SK-N-SH (cell line): ENCODE measurements at regions not wholly inside any gene's neighbourhood (a gene's known extent, or its start where the extent isn't known, plus 50 kb on each side); places are given as distances from the start of the nearest gene placed in this dataset.

ENCODE experiments used
- CTCF ChIA-PET: fragments of 300-600, 350-600 bp; formaldehyde crosslinking; extraction: SDS; loops from one replicate; lab custom pipeline; 2021; lab: Yijun Ruan, JAX
- POLR2A ChIA-PET: fragments of 350-600 bp; sonication (Branson Sonifier 250); formaldehyde crosslinking; extraction: SDS; loops from one replicate; lab custom pipeline; 2020; ENCODE audit warnings: antibody characterized with exemption, inconsistent platforms; lab: Yijun Ruan, JAX
- DNase-seq: peaks from one replicate; pipeline ENCODE4 v3.0.0; 2012
- H2AFZ ChIP-seq: fragments of 200-600 bp; sonication (generic); 2 replicates; pipeline ENCODE4 v1.8.1; 2016; ENCODE audit warnings: antibody characterized with exemption, mild to moderate bottlenecking, low read depth
- H3F3A ChIP-seq: fragments of 200-600 bp; sonication (generic); replicated peaks from 2 replicates; pipeline ENCODE3; 2016; ENCODE audit warnings: antibody characterized with exemption, mild to moderate bottlenecking; ENCODE audit not compliant: insufficient read depth
- H3K27ac ChIP-seq, 2 experiments: fragments of 200-500 bp in 1 of 2; fragments of 200-600 bp in 1 of 2; sonication (Bioruptor generic) in 1 of 2; sonication (generic), shearing (Covaris generic) in 1 of 2; 2 replicates each; pipeline versions ENCODE4 v1.5.1 to v1.6.1; 2014 to 2016; ENCODE audit warnings: low read depth in 2 of 2, inconsistent platforms in 1 of 2, low read length in 1 of 2, mild to moderate bottlenecking in 1 of 2, mixed read lengths in 1 of 2
- H3K27me3 ChIP-seq: fragments of 200-600 bp; sonication (generic), shearing (Covaris generic); 2 replicates; pipeline ENCODE4 v1.6.1; 2016; ENCODE audit warnings: mixed run types; ENCODE audit not compliant: insufficient read depth
- H3K36me3 ChIP-seq, 2 experiments: fragments of 200-500 bp in 1 of 2; fragments of 200-600 bp in 1 of 2; sonication (Bioruptor generic) in 1 of 2; sonication (generic) in 1 of 2; replicated peaks in 1 of 2; 2 replicates each; pipeline versions ENCODE3 to v1.5.1; 2014 to 2016; ENCODE audit warnings: low read length in 1 of 2, mild to moderate bottlenecking in 1 of 2; ENCODE audit not compliant: insufficient read depth in 2 of 2, control insufficient read depth in 1 of 2
- H3K4me1 ChIP-seq, 2 experiments: fragments of 200-500 bp in 1 of 2; fragments of 200-600 bp in 1 of 2; sonication (Bioruptor generic) in 1 of 2; sonication (generic), shearing (Covaris generic) in 1 of 2; 2 replicates each; pipeline versions ENCODE4 v1.5.1 to v1.6.1; 2014 to 2016; ENCODE audit warnings: low read depth in 1 of 2, low read length in 1 of 2, mixed run types in 1 of 2; ENCODE audit not compliant: insufficient read depth in 2 of 2, control insufficient read depth in 1 of 2
- H3K4me2 ChIP-seq: fragments of 200-600 bp; sonication (generic), shearing (Covaris generic); 2 replicates; pipeline ENCODE4 v1.6.1; 2017; ENCODE audit warnings: mixed run types
- H3K4me3 ChIP-seq, 2 experiments: fragments of 200-500 bp in 1 of 2; fragments of 200-600 bp in 1 of 2; sonication (Bioruptor generic) in 1 of 2; sonication (generic), shearing (Covaris generic) in 1 of 2; 2 replicates each; pipeline versions ENCODE4 v1.5.1 to v1.8.1; 2014 to 2016; ENCODE audit warnings: low read depth in 2 of 2, inconsistent platforms in 1 of 2, low read length in 1 of 2, mild to moderate bottlenecking in 1 of 2, mixed read lengths in 1 of 2, moderate library complexity in 1 of 2
- H3K79me2 ChIP-seq: fragments of 200-600 bp; sonication (generic); 2 replicates; pipeline ENCODE4 v1.8.1; 2017; ENCODE audit warnings: mild to moderate bottlenecking; ENCODE audit not compliant: insufficient read depth
- H3K9ac ChIP-seq: fragments of 200-600 bp; sonication (generic); 2 replicates; pipeline ENCODE4 v1.6.1; 2017; ENCODE audit warnings: mixed run types
- H3K9me2 ChIP-seq: fragments of 200-600 bp; sonication (generic); 2 replicates; pipeline ENCODE4 v1.6.1; 2017; ENCODE audit warnings: mixed run types
- H3K9me3 ChIP-seq: fragments of 200-600 bp; sonication (generic); 2 replicates; pipeline ENCODE4 v1.6.1; 2017; ENCODE audit warnings: mixed run types, mild to moderate bottlenecking, moderate library complexity
- H4K20me1 ChIP-seq: fragments of 200-600 bp; sonication (generic); 2 replicates; pipeline ENCODE4 v1.6.1; 2017; ENCODE audit warnings: mild to moderate bottlenecking, mixed run types; ENCODE audit not compliant: insufficient read depth
- CHD2 ChIP-seq: fragments of 150-350 bp; IDR thresholded peaks from 2 replicates; pipeline ENCODE4 v1.6.1; 2018; ENCODE audit warnings: low read length; ENCODE audit not compliant: partially characterized antibody
- ELF1 ChIP-seq: IDR thresholded peaks from 2 replicates; pipeline ENCODE4 v1.4.0; 2012
- EZH2phosphoT487 ChIP-seq: fragments of 200-600 bp; sonication (generic); IDR thresholded peaks from 2 replicates; pipeline ENCODE4 v1.6.1; 2017; ENCODE audit warnings: low read depth, mixed run types, mild to moderate bottlenecking, antibody characterized with exemption, moderate library complexity, borderline replicate concordance
- FOSL2 ChIP-seq: IDR thresholded peaks from 2 replicates; pipeline ENCODE4 v1.4.0; 2012; ENCODE audit warnings: low read depth, mild to moderate bottlenecking, moderate library complexity, borderline replicate concordance
- FOXJ3 ChIP-seq: sonication (generic); formaldehyde crosslinking; IDR thresholded peaks from 2 replicates; pipeline ENCODE4 v1.5.1; 2020; ENCODE audit warnings: mild to moderate bottlenecking, missing genetic modification reagents
- FOXM1 ChIP-seq: IDR thresholded peaks from 2 replicates; pipeline ENCODE4 v1.4.0; 2012; ENCODE audit warnings: low read depth, mild to moderate bottlenecking
- GABPA ChIP-seq: IDR thresholded peaks from 2 replicates; pipeline ENCODE4 v1.4.0; 2012; ENCODE audit warnings: low read depth, mild to moderate bottlenecking
- GATA2 ChIP-seq: sonication (generic); formaldehyde crosslinking; IDR thresholded peaks from 2 replicates; pipeline ENCODE4 v1.5.0; 2020; ENCODE audit warnings: mild to moderate bottlenecking, missing genetic modification reagents
- JUND ChIP-seq: IDR thresholded peaks from 2 replicates; pipeline ENCODE4 v1.4.0; 2012
- MXI1 ChIP-seq: IDR thresholded peaks from 2 replicates; pipeline ENCODE4 v1.6.1; 2012; ENCODE audit warnings: mild to moderate bottlenecking, low read depth, low read length, improper control_type of control experiment
- NFIC ChIP-seq: IDR thresholded peaks from 2 replicates; pipeline ENCODE4 v1.4.0; 2012; ENCODE audit warnings: borderline replicate concordance
- NRF1 ChIP-seq: IDR thresholded peaks from 2 replicates; pipeline ENCODE4 v1.6.1; 2012; ENCODE audit warnings: low read depth, mild to moderate bottlenecking, low read length
- POLR2AphosphoS5 ChIP-seq: IDR thresholded peaks from 2 replicates; pipeline ENCODE4 v1.6.1; 2012; ENCODE audit warnings: low read depth, low read length
- RAD21 ChIP-seq: IDR thresholded peaks from 2 replicates; pipeline ENCODE4 v1.6.1; 2012; ENCODE audit warnings: mild to moderate bottlenecking, low read length
- RCOR1 ChIP-seq: fragments of 150-350 bp; IDR thresholded peaks from 2 replicates; pipeline ENCODE4 v1.6.1; 2017; ENCODE audit warnings: antibody characterized with exemption, low read length
- RFX5 ChIP-seq: IDR thresholded peaks from 2 replicates; pipeline ENCODE4 v1.6.1; 2012; ENCODE audit warnings: mild to moderate bottlenecking, improper control_type of control experiment, low read length
- RXRA ChIP-seq: IDR thresholded peaks from 2 replicates; pipeline ENCODE4 v1.4.0; 2012; ENCODE audit warnings: low read depth, mild to moderate bottlenecking, borderline replicate concordance
- SIN3A ChIP-seq: IDR thresholded peaks from 2 replicates; pipeline ENCODE4 v1.6.1; 2012; ENCODE audit warnings: low read depth, mild to moderate bottlenecking, low read length, moderate library complexity, borderline replicate concordance
- SMC3 ChIP-seq: IDR thresholded peaks from 2 replicates; pipeline ENCODE4 v1.6.1; 2012; ENCODE audit warnings: low read depth, low read length, improper control_type of control experiment
- TAF1 ChIP-seq: IDR thresholded peaks from 2 replicates; pipeline ENCODE4 v1.6.1; 2012; ENCODE audit warnings: low read depth, mild to moderate bottlenecking, low read length, moderate library complexity, borderline replicate concordance
- TCF12 ChIP-seq: IDR thresholded peaks from 2 replicates; pipeline ENCODE4 v1.4.0; 2012
- TEAD4 ChIP-seq: IDR thresholded peaks from 2 replicates; pipeline ENCODE4 v1.4.0; 2012; ENCODE audit warnings: mild to moderate bottlenecking, borderline replicate concordance; ENCODE audit not compliant: insufficient read depth
- YY1 ChIP-seq: IDR thresholded peaks from 2 replicates; pipeline ENCODE4 v1.4.0; 2012; ENCODE audit warnings: low read depth, mild to moderate bottlenecking
- WGBS: methylation state at CpG from one replicate; pipeline ENCODE4 v1.1.6; 2017; ENCODE audit warnings: low lambda C conversion rate; 5-methylcytosine and 5-hydroxymethylcytosine counted together
- TF ChIP-seq, protein P1 (sequence below): fragments of 150-350 bp; IDR thresholded peaks from 2 replicates; pipeline ENCODE4 v1.6.1; 2016; ENCODE audit warnings: mild to moderate bottlenecking, low read depth, low read length
- TF ChIP-seq, protein P2 (sequence below): fragments of 150-350 bp; IDR thresholded peaks from 2 replicates; pipeline ENCODE4 v1.6.1; 2017; ENCODE audit warnings: antibody characterized with exemption, low read length, low read depth, borderline replicate concordance
- TF ChIP-seq, protein P3 (sequence below): IDR thresholded peaks from 2 replicates; pipeline ENCODE4; 2012
- TF ChIP-seq, protein P4 (sequence below): IDR thresholded peaks from 2 replicates; pipeline ENCODE4 v1.4.0; 2012; ENCODE audit warnings: low read depth, borderline replicate concordance
- TF ChIP-seq, protein P5 (sequence below): IDR thresholded peaks from 2 replicates; pipeline ENCODE4 v1.6.1; 2012; ENCODE audit warnings: mild to moderate bottlenecking, low read depth, low read length, moderate library complexity

DNA sequence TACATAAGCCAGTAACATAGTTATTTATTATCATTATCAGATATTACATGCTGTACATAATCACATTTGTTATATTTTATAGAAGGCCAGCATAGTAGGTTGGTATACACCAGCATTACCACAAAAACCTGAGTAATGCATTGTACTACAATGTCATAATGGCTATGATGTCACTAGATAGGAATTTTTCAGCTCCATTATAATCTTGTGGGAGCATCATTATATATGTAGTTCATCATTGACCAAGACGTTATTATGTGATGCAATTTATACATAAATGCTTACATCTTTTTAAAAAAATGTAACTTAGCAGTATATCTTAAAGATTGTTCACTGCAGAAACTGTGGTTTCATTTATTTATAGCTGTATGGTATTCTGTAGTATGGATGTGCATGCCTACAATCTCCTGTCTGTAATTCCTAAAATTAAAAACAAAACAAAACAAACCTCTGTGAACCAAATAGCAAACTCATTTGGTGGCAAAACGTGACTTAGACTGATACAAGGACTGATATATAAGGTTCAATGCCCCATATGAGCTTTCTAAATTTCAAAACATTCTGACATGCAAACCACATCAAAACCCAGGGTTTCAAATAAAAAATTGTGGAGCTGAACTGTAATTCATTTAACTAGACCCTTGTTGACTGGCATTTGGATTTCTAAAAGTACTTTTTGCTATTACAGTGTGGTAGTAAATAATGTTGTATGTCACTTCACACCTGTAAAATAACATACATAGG is 250.9 kb downstream of the DLEU7 start:
- no peak for DNase-seq
- POLR2A ChIA-PET: no interaction called here
- WGBS: 8% methylated on average over 2 of the region's 2 CpGs
- no peak for TF ChIP-seq ELF1
- TF ChIP-seq FOXM1: peak; percentile 63; the same call in 1 of the 2 replicates
- TF ChIP-seq POLR2AphosphoS5: no peak; the same call in 1 of the 2 replicates
- TF ChIP-seq SMC3: no peak
- peak; percentile 64; the same call in 1 of the 2 replicates for TF ChIP-seq NFIC
- TF ChIP-seq FOXJ3 (CRISPR knock-in tag): no peak
- TF ChIP-seq, protein P1, sequence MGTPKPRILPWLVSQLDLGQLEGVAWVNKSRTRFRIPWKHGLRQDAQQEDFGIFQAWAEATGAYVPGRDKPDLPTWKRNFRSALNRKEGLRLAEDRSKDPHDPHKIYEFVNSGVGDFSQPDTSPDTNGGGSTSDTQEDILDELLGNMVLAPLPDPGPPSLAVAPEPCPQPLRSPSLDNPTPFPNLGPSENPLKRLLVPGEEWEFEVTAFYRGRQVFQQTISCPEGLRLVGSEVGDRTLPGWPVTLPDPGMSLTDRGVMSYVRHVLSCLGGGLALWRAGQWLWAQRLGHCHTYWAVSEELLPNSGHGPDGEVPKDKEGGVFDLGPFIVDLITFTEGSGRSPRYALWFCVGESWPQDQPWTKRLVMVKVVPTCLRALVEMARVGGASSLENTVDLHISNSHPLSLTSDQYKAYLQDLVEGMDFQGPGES: no peak
- no peak for TF ChIP-seq GABPA
- TF ChIP-seq RCOR1: no peak
- TF ChIP-seq FOSL2: peak; percentile 80; the same call in 1 of the 2 replicates
- no peak for TF ChIP-seq SIN3A
- TF ChIP-seq GATA2 (CRISPR knock-in tag): no peak
- peak; percentile 62; the same call in 1 of the 2 replicates for TF ChIP-seq RXRA
- TF ChIP-seq CHD2: no peak
- TF ChIP-seq, protein P2, sequence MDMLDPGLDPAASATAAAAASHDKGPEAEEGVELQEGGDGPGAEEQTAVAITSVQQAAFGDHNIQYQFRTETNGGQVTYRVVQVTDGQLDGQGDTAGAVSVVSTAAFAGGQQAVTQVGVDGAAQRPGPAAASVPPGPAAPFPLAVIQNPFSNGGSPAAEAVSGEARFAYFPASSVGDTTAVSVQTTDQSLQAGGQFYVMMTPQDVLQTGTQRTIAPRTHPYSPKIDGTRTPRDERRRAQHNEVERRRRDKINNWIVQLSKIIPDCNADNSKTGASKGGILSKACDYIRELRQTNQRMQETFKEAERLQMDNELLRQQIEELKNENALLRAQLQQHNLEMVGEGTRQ: no peak
- peak; percentile 89 for TF ChIP-seq TEAD4
- TF ChIP-seq TCF12: peak; percentile 83
- TF ChIP-seq NRF1: no peak
- TF ChIP-seq RAD21: no peak
- TF ChIP-seq, protein P3, sequence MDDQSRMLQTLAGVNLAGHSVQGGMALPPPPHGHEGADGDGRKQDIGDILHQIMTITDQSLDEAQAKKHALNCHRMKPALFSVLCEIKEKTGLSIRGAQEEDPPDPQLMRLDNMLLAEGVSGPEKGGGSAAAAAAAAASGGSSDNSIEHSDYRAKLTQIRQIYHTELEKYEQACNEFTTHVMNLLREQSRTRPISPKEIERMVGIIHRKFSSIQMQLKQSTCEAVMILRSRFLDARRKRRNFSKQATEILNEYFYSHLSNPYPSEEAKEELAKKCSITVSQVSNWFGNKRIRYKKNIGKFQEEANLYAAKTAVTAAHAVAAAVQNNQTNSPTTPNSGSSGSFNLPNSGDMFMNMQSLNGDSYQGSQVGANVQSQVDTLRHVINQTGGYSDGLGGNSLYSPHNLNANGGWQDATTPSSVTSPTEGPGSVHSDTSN: peak; percentile 87
- TF ChIP-seq, protein P4, sequence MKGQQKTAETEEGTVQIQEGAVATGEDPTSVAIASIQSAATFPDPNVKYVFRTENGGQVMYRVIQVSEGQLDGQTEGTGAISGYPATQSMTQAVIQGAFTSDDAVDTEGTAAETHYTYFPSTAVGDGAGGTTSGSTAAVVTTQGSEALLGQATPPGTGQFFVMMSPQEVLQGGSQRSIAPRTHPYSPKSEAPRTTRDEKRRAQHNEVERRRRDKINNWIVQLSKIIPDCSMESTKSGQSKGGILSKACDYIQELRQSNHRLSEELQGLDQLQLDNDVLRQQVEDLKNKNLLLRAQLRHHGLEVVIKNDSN: no peak
- TF ChIP-seq TAF1: no peak
- TF ChIP-seq JUND: peak; percentile 94
- no peak for TF ChIP-seq EZH2phosphoT487
- TF ChIP-seq RFX5: no peak
- TF ChIP-seq MXI1: no peak
- TF ChIP-seq YY1: no peak
- TF ChIP-seq, protein P5, sequence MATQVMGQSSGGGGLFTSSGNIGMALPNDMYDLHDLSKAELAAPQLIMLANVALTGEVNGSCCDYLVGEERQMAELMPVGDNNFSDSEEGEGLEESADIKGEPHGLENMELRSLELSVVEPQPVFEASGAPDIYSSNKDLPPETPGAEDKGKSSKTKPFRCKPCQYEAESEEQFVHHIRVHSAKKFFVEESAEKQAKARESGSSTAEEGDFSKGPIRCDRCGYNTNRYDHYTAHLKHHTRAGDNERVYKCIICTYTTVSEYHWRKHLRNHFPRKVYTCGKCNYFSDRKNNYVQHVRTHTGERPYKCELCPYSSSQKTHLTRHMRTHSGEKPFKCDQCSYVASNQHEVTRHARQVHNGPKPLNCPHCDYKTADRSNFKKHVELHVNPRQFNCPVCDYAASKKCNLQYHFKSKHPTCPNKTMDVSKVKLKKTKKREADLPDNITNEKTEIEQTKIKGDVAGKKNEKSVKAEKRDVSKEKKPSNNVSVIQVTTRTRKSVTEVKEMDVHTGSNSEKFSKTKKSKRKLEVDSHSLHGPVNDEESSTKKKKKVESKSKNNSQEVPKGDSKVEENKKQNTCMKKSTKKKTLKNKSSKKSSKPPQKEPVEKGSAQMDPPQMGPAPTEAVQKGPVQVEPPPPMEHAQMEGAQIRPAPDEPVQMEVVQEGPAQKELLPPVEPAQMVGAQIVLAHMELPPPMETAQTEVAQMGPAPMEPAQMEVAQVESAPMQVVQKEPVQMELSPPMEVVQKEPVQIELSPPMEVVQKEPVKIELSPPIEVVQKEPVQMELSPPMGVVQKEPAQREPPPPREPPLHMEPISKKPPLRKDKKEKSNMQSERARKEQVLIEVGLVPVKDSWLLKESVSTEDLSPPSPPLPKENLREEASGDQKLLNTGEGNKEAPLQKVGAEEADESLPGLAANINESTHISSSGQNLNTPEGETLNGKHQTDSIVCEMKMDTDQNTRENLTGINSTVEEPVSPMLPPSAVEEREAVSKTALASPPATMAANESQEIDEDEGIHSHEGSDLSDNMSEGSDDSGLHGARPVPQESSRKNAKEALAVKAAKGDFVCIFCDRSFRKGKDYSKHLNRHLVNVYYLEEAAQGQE: no peak

More for the DNA sequence above, 250.9 kb downstream of the DLEU7 start:
- Histone ChIP-seq H3K4me3 (no peak overlapping the region), H4K20me1 (no peaks in the 10 kb centered on the region), H3K36me3 (peaks cover 0 to 6% of the 10 kb centered on the region in 2 experiments), H3K9me3 (no peaks in the 10 kb centered on the region), H3K9me2 (no peaks in the 10 kb centered on the region), H3K27ac (peak overlapping the region in 1 of 2 experiments; percentile 96; a peak in 2 of 4 replicates), H3K79me2 (no peaks in the 10 kb centered on the region), H3K9ac (peak overlapping the region; percentile 18; the same call in 1 of the 2 replicates), H3K4me2 (peak overlapping the region; percentile 5; the same call in 1 of the 2 replicates), H3F3A (peaks cover 47% of the 10 kb centered on the region), H3K4me1 (peaks cover 19 to 28% of the 10 kb centered on the region in 2 experiments), H2AFZ (no peak overlapping the region), H3K27me3 (no peaks in the 10 kb centered on the region)
- CTCF ChIA-PET: interaction anchor here (0.6 to 1.3 kb wide), 5 partner anchors 22 to 609 kb away, joined by 3 to 5 read pairs (median 3); no protein-coding TSS in a partner anchor
